ENCODE measurements at regions not wholly inside any gene's neighbourhood (a gene's known extent, or its start where the extent isn't known, plus 50 kb on each side); places are given as distances from the start of the nearest gene placed in this dataset.

GRCh38 chr11:134552749-134553148, 140.7 kb upstream of the B3GAT1 start:
- Histone ChIP-seq H3K9me3 (ENCODE audit: control insufficient read depth in 1 of 2, insufficient read depth in 1 of 2, low read depth in 1 of 2, low read length in 2 of 2) (no peaks in the 10 kb centered on the region), H2AFZ (ENCODE audit: low read depth, low read length, poor library complexity, severe bottlenecking) (no peak overlapping the region), H3K9ac (ENCODE audit: low read length) (no peak overlapping the region), H3K27ac (ENCODE audit: low read depth, low read length) (no peak overlapping the region), H3K9me2 (ENCODE audit: insufficient read depth) (no peaks in the 10 kb centered on the region), H3K4me1 (ENCODE audit: control insufficient read depth in 1 of 2, insufficient read depth in 2 of 2, low read length in 2 of 2) (no peaks in the 10 kb centered on the region), H4K20me1 (ENCODE audit: insufficient read depth) (no peaks in the 10 kb centered on the region), H3K36me3 (ENCODE audit: control insufficient read depth in 1 of 2, insufficient read depth in 2 of 2, low read length in 2 of 2) (no peaks in the 10 kb centered on the region), H3K27me3 (ENCODE audit: insufficient read depth, low read length) (0 out of 2 replicates have a peak, but pooled peaks cover 4% of the 10 kb centered on the region), H3K4me3 (replicated peaks in 1 of 2; ENCODE audit: low read depth in 1 of 2, low read length in 2 of 2) (no peak overlapping the region), H3K79me2 (ENCODE audit: insufficient read depth, low read length) (no peaks in the 10 kb centered on the region), H3K4me2 (ENCODE audit: low read length) (no peak overlapping the region)
- DNase-seq (ENCODE audit: low read depth, low spot score) (no peak), ATAC-seq (no peak)
- BruUV-seq (replicated peaks) = no TSS peak
- intact Hi-C loops (cut with micrococcal nuclease) = no loop called here
- TF ChIP-seq YY1 (IDR thresholded peaks at IDR 0.05; ENCODE audit: extremely low read depth, insufficient replicate concordance, low read depth, low read length) = no peak
- TF ChIP-seq, protein P1, sequence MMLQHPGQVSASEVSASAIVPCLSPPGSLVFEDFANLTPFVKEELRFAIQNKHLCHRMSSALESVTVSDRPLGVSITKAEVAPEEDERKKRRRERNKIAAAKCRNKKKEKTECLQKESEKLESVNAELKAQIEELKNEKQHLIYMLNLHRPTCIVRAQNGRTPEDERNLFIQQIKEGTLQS (IDR thresholded peaks at IDR 0.05) = no peak
- no peak for TF ChIP-seq EZH2phosphoT487 (IDR thresholded peaks at IDR 0.05; ENCODE audit: borderline replicate concordance)
- no peak for TF ChIP-seq EZH2 (IDR thresholded peaks at IDR 0.05)
- TF ChIP-seq, protein P2, sequence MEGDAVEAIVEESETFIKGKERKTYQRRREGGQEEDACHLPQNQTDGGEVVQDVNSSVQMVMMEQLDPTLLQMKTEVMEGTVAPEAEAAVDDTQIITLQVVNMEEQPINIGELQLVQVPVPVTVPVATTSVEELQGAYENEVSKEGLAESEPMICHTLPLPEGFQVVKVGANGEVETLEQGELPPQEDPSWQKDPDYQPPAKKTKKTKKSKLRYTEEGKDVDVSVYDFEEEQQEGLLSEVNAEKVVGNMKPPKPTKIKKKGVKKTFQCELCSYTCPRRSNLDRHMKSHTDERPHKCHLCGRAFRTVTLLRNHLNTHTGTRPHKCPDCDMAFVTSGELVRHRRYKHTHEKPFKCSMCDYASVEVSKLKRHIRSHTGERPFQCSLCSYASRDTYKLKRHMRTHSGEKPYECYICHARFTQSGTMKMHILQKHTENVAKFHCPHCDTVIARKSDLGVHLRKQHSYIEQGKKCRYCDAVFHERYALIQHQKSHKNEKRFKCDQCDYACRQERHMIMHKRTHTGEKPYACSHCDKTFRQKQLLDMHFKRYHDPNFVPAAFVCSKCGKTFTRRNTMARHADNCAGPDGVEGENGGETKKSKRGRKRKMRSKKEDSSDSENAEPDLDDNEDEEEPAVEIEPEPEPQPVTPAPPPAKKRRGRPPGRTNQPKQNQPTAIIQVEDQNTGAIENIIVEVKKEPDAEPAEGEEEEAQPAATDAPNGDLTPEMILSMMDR (IDR thresholded peaks at IDR 0.05 in 2 of 3, conservative IDR thresholded peaks at IDR 0.05 in 1 of 3; ENCODE audit: borderline replicate concordance in 1 of 3, insufficient read depth in 1 of 3, low read depth in 2 of 3, low read length in 2 of 3) = no peak
- TF ChIP-seq ZFX (IDR thresholded peaks at IDR 0.05) = no peak
- no peak for TF ChIP-seq CBX3 (IDR thresholded peaks at IDR 0.05; ENCODE audit: low read depth)
- TF ChIP-seq EGR1 (IDR thresholded peaks at IDR 0.05; ENCODE audit: low read depth) = no peak
- TF ChIP-seq ZBTB33 (IDR thresholded peaks at IDR 0.05; ENCODE audit: extremely low read depth, insufficient replicate concordance, low read length) = no peak
- TF ChIP-seq MAX (IDR thresholded peaks at IDR 0.05) = no peak
- TF ChIP-seq RAD21 (IDR thresholded peaks at IDR 0.05; ENCODE audit: low read depth) = no peak
- no peak for TF ChIP-seq ELF1 (IDR thresholded peaks at IDR 0.05; ENCODE audit: borderline replicate concordance, low read depth)
- TF ChIP-seq SIN3A (IDR thresholded peaks at IDR 0.05; ENCODE audit: low read depth) = no peak
- no peak for TF ChIP-seq JUND (IDR thresholded peaks at IDR 0.05)
- no peak for TF ChIP-seq POLR2AphosphoS5 (IDR thresholded peaks at IDR 0.05; ENCODE audit: low read depth, low read length)
- no peak for TF ChIP-seq ZNF274 (IDR thresholded peaks at IDR 0.05; ENCODE audit: low read depth, low read length)
- no peak for TF ChIP-seq POLR2A (IDR thresholded peaks at IDR 0.05; ENCODE audit: borderline replicate concordance, extremely low read depth, insufficient read depth, insufficient read length)
- ChIA-PET CTCF (no interaction called here), RAD21 (ENCODE audit: low non-redundant PET in 1 of 2, low total read pairs in 2 of 2, uncharacterized antibody in 2 of 2, unreplicated experiment in 2 of 2) (no interaction called here), POLR2A (no interaction called here)

Measured in HCT116 (cell line).